ENCODE measurements at regions not wholly inside any gene's neighbourhood (a gene's known extent, or its start where the extent isn't known, plus 50 kb on each side); places are given as distances from the start of the nearest gene placed in this dataset.

DNA sequence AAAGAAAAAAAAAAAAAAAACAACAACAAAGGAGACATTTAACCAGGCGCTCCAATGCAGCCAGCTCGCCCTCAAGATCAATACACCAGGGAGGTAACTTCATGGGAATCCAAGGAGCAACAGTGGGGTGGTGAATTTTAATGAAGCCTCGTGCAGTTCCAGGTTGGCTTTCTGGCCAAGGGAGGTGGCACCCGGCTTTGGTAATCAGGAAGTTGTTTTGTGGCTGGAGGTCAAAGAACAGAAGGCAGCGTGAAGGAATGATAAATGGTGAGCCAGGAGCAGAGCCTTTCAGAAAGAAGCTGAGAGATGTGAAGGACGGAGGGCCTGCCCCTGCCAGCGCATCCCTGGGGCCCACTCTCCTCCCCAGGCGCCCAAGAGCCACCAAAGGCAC lies 188.2 kb upstream of the TSC22D1 start:
- DNase-seq (ENCODE audit: low spot score): peak; percentile 39
- Histone ChIP-seq H3K36me3 (replicated peaks; ENCODE audit: insufficient read depth, low read depth) (no peaks in the 10 kb centered on the region), H3K9me3 (ENCODE audit: low read depth) (no peaks in the 10 kb centered on the region), H3K4me3 (no peak overlapping the region), H3K4me2 (peak overlapping the region; percentile 52), H3K79me2 (no peaks in the 10 kb centered on the region), H3K9me2 (replicated peaks; ENCODE audit: insufficient read depth) (no peaks in the 10 kb centered on the region), H3K27me3 (no peaks in the 10 kb centered on the region), H3K4me1 (ENCODE audit: insufficient read depth) (peaks cover 40% of the 10 kb centered on the region), H4K20me1 (ENCODE audit: insufficient read depth, poor library complexity, severe bottlenecking) (no peaks in the 10 kb centered on the region), H2AFZ (peak overlapping the region; percentile 43), H3K27ac (peak overlapping the region; percentile 86)
- 60% methylated on average over 8 of the region's 8 CpGs for WGBS (ENCODE audit: low lambda C conversion rate, missing lambda C conversion rate)
- no peak for TF ChIP-seq EZH2 (IDR thresholded peaks at IDR 0.05; ENCODE audit: borderline replicate concordance)
- TF ChIP-seq, protein P1, sequence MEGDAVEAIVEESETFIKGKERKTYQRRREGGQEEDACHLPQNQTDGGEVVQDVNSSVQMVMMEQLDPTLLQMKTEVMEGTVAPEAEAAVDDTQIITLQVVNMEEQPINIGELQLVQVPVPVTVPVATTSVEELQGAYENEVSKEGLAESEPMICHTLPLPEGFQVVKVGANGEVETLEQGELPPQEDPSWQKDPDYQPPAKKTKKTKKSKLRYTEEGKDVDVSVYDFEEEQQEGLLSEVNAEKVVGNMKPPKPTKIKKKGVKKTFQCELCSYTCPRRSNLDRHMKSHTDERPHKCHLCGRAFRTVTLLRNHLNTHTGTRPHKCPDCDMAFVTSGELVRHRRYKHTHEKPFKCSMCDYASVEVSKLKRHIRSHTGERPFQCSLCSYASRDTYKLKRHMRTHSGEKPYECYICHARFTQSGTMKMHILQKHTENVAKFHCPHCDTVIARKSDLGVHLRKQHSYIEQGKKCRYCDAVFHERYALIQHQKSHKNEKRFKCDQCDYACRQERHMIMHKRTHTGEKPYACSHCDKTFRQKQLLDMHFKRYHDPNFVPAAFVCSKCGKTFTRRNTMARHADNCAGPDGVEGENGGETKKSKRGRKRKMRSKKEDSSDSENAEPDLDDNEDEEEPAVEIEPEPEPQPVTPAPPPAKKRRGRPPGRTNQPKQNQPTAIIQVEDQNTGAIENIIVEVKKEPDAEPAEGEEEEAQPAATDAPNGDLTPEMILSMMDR (IDR thresholded peaks at IDR 0.05; ENCODE audit: poor library complexity): no peak
- no peak for TF ChIP-seq EZH2phosphoT487 (IDR thresholded peaks at IDR 0.05; ENCODE audit: low read depth, severe bottlenecking, unreplicated experiment)

DNA sequence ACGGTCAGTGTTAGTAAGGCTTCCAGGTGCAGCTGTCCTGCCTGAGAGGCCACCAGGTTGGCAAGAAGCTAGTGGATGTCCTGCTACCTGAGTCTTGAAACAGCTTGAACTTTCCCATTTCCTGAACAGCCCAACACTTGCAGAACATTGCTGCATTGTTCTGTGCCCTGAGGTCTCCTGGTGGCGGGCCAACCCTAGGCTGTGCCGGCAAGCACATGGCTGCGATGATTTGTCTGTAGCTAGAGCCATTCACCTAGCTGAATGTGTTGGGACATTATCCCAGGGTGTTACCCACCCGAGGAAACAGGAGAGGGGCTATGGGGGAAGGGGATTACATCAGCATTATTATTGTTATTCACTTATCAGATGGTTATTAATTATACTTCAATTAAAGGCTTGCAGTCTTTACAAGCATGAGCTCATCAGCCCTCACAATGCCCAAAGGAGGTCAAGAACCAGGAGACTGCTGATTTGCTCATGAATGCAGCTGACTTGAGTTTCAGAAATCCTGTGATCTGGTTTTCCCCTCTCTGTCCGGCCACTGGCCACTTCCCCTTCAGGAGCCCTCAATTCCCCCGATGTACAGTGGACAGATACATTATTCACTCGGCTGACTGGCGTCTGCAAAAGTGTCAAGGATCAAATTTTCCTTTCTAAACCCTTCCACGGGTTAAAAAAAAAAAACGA lies 187.6 kb upstream of the TSC22D1 start:
- WGBS (ENCODE audit: low lambda C conversion rate, missing lambda C conversion rate): 74% methylated on average over 11 of the region's 11 CpGs
- Histone ChIP-seq H3K4me2 (no peak overlapping the region), H3K9me2 (replicated peaks; ENCODE audit: insufficient read depth) (no peaks in the 10 kb centered on the region)

DNA sequence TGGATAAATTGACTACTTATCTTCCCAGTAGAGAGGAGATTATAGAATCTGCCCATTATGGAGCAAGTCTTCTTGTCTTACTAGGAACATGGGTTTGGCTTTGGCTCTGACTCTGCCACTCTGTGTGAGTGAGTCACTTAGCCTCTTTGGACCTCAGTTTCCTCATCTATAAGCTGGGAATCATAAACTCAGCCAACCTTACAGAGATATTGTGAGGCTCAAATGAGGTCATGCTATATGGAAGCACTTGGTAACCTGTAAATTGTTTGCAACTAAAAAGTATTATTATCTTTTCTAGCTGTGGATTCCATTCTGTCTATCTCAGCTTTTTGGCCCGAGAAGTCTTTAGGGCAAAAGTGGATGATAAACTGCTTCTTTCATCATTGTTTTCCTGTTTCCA lies 186.8 kb upstream of the TSC22D1 start:
- H2AFZ ChIP-seq: no peak overlapping the region
- no peaks in the 10 kb centered on the region for H3K36me3 ChIP-seq (replicated peaks; ENCODE audit: insufficient read depth, low read depth)
- no peak for DNase-seq (ENCODE audit: low spot score)
- H4K20me1 ChIP-seq (ENCODE audit: insufficient read depth, poor library complexity, severe bottlenecking): no peaks in the 10 kb centered on the region
- no peak overlapping the region for H3K4me2 ChIP-seq
- no peak for TF ChIP-seq EZH2phosphoT487 (IDR thresholded peaks at IDR 0.05; ENCODE audit: low read depth, severe bottlenecking, unreplicated experiment)
- TF ChIP-seq EZH2 (IDR thresholded peaks at IDR 0.05; ENCODE audit: borderline replicate concordance): no peak
- H3K27ac ChIP-seq: no peak overlapping the region
- H3K4me1 ChIP-seq (ENCODE audit: insufficient read depth): peaks cover 54% of the 10 kb centered on the region
- H3K4me3 ChIP-seq: no peak overlapping the region
- no peaks in the 10 kb centered on the region for H3K79me2 ChIP-seq
- no peaks in the 10 kb centered on the region for H3K9me2 ChIP-seq (replicated peaks; ENCODE audit: insufficient read depth)
- H3K9me3 ChIP-seq (ENCODE audit: low read depth): no peaks in the 10 kb centered on the region
- 70% methylated on average over 1 of the region's 1 CpG for WGBS (ENCODE audit: low lambda C conversion rate, missing lambda C conversion rate)
- no peaks in the 10 kb centered on the region for H3K27me3 ChIP-seq

More for the DNA sequence above, 187.6 kb upstream of the TSC22D1 start:
- no peak for TF ChIP-seq EZH2phosphoT487 (IDR thresholded peaks at IDR 0.05; ENCODE audit: low read depth, severe bottlenecking, unreplicated experiment)
- TF ChIP-seq, protein P1 (IDR thresholded peaks at IDR 0.05; ENCODE audit: poor library complexity): no peak
- TF ChIP-seq EZH2 (IDR thresholded peaks at IDR 0.05; ENCODE audit: borderline replicate concordance): no peak
- H3K27ac ChIP-seq: peak overlapping the region; percentile 86
- no peaks in the 10 kb centered on the region for H4K20me1 ChIP-seq (ENCODE audit: insufficient read depth, poor library complexity, severe bottlenecking)
- no peak for DNase-seq (ENCODE audit: low spot score)
- H3K27me3 ChIP-seq: no peaks in the 10 kb centered on the region
- H2AFZ ChIP-seq: no peak overlapping the region
- no peaks in the 10 kb centered on the region for H3K9me3 ChIP-seq (ENCODE audit: low read depth)
- H3K79me2 ChIP-seq: no peaks in the 10 kb centered on the region
- H3K36me3 ChIP-seq (replicated peaks; ENCODE audit: insufficient read depth, low read depth): no peaks in the 10 kb centered on the region
- H3K4me3 ChIP-seq: no peak overlapping the region
- H3K4me1 ChIP-seq (ENCODE audit: insufficient read depth): peaks cover 45% of the 10 kb centered on the region

DNA sequence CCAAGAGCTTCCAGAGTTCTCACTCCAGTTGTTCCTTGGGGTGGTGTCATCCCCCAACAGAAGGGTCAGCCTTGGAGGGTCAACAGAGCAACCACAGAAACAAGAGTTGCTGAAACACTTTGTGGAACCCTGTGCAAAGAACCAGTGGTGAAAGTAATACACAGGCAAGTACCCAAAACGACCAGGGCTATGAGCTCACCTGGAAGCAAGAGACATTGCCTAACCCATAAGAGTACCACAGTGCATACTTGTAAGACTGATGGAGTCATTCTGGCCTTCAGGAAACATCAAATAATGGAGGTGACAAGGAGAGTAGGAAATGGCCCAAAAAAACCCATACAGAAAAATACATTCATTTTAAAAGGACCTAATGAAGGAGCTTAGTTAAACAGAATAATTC lies 184.3 kb upstream of the TSC22D1 start:
- peak overlapping the region; percentile 48 for H3K4me2 ChIP-seq
- TF ChIP-seq, protein P1 (IDR thresholded peaks at IDR 0.05; ENCODE audit: poor library complexity): no peak
- TF ChIP-seq EZH2phosphoT487 (IDR thresholded peaks at IDR 0.05; ENCODE audit: low read depth, severe bottlenecking, unreplicated experiment) (no peak), EZH2 (IDR thresholded peaks at IDR 0.05; ENCODE audit: borderline replicate concordance) (no peak)
- H4K20me1 ChIP-seq (ENCODE audit: insufficient read depth, poor library complexity, severe bottlenecking): no peaks in the 10 kb centered on the region
- H3K4me3 ChIP-seq: no peak overlapping the region
- H3K27ac ChIP-seq: peak overlapping the region; percentile 92
- H2AFZ ChIP-seq: no peak overlapping the region
- no peaks in the 10 kb centered on the region for H3K9me2 ChIP-seq (replicated peaks; ENCODE audit: insufficient read depth)
- DNase-seq (ENCODE audit: low spot score): no peak
- WGBS (ENCODE audit: low lambda C conversion rate, missing lambda C conversion rate): 56% methylated on average over 1 of the region's 1 CpG
- no peaks in the 10 kb centered on the region for H3K79me2 ChIP-seq
- no peaks in the 10 kb centered on the region for H3K36me3 ChIP-seq (replicated peaks; ENCODE audit: insufficient read depth, low read depth)
- no peaks in the 10 kb centered on the region for H3K27me3 ChIP-seq
- no peaks in the 10 kb centered on the region for H3K9me3 ChIP-seq (ENCODE audit: low read depth)
- peaks cover 50% of the 10 kb centered on the region for H3K4me1 ChIP-seq (ENCODE audit: insufficient read depth)
